ENCODE measurements at regions not wholly inside any gene's neighbourhood (a gene's known extent, or its start where the extent isn't known, plus 50 kb on each side); places are given as distances from the start of the nearest gene placed in this dataset.

GRCh38 chr15:93848490-93848889 is 382.9 kb upstream of the MCTP2 start:
- H3K27me3 ChIP-seq (replicated peaks): no peaks in the 10 kb centered on the region
- H3K36me3 ChIP-seq (replicated peaks): no peaks in the 10 kb centered on the region
- TF ChIP-seq CTCF (IDR thresholded peaks at IDR 0.05; ENCODE audit: low read depth, low read length, missing control alignments): no peak
- no peak overlapping the region for H3K27ac ChIP-seq
- H3K4me3 ChIP-seq (ENCODE audit: low read depth, low read length): no peak overlapping the region
- no peak for DNase-seq
- in situ Hi-C loops (cut with HindIII; ENCODE audit: low pct_ligation_motif_present, low sequenced_read_pairs): no loop called here

- H3K4me3 ChIP-seq (ENCODE audit: low read depth, low read length): no peak overlapping the region
- no peaks in the 10 kb centered on the region for H3K27me3 ChIP-seq (replicated peaks)
- TF ChIP-seq CTCF (IDR thresholded peaks at IDR 0.05; ENCODE audit: low read depth, low read length, missing control alignments): no peak
- no peak for DNase-seq
- no peaks in the 10 kb centered on the region for H3K36me3 ChIP-seq (replicated peaks)
- H3K27ac ChIP-seq: no peak overlapping the region
- in situ Hi-C loops (cut with HindIII; ENCODE audit: low pct_ligation_motif_present, low sequenced_read_pairs): no loop called here
Observed at GRCh38 chr15:93848076-93848475, 383.3 kb upstream of the MCTP2 start.

GRCh38 chr15:93846148-93846547 is 385.2 kb upstream of the MCTP2 start:
- TF ChIP-seq CTCF (IDR thresholded peaks at IDR 0.05; ENCODE audit: low read depth, low read length, missing control alignments): no peak
- H3K4me3 ChIP-seq (ENCODE audit: low read depth, low read length): no peak overlapping the region

GRCh38 chr15:93837450-93837849 is 393.9 kb upstream of the MCTP2 start:
- TF ChIP-seq CTCF (IDR thresholded peaks at IDR 0.05; ENCODE audit: low read depth, low read length, missing control alignments): no peak
- H3K36me3 ChIP-seq (replicated peaks): no peaks in the 10 kb centered on the region
- in situ Hi-C loops (cut with HindIII; ENCODE audit: low pct_ligation_motif_present, low sequenced_read_pairs): no loop called here
- H3K27ac ChIP-seq: no peak overlapping the region
- no peaks in the 10 kb centered on the region for H3K27me3 ChIP-seq (replicated peaks)
- no peak for DNase-seq
- H3K4me3 ChIP-seq (ENCODE audit: low read depth, low read length): no peak overlapping the region

More at GRCh38 chr15:93846148-93846547, 385.2 kb upstream of the MCTP2 start:
- Histone ChIP-seq H3K27me3 (replicated peaks) (no peaks in the 10 kb centered on the region), H3K36me3 (replicated peaks) (no peaks in the 10 kb centered on the region), H3K27ac (no peak overlapping the region)
- no peak for DNase-seq
- in situ Hi-C loops (cut with HindIII; ENCODE audit: low pct_ligation_motif_present, low sequenced_read_pairs): no loop called here

- no peak overlapping the region for H3K4me3 ChIP-seq (ENCODE audit: low read depth, low read length)
- no peaks in the 10 kb centered on the region for H3K27me3 ChIP-seq (replicated peaks)
- H3K27ac ChIP-seq: no peak overlapping the region
- in situ Hi-C loops (cut with HindIII; ENCODE audit: low pct_ligation_motif_present, low sequenced_read_pairs): no loop called here
- no peak for TF ChIP-seq CTCF (IDR thresholded peaks at IDR 0.05; ENCODE audit: low read depth, low read length, missing control alignments)
- DNase-seq: no peak
- H3K36me3 ChIP-seq (replicated peaks): no peaks in the 10 kb centered on the region
Observed at GRCh38 chr15:93835344-93835743, 396.0 kb upstream of the MCTP2 start.

GRCh38 chr15:93831641-93832040 is 399.7 kb upstream of the MCTP2 start:
- no peaks in the 10 kb centered on the region for H3K27me3 ChIP-seq (replicated peaks)
- in situ Hi-C loops (cut with HindIII; ENCODE audit: low pct_ligation_motif_present, low sequenced_read_pairs): no loop called here
- H3K36me3 ChIP-seq (replicated peaks): no peaks in the 10 kb centered on the region
- no peak overlapping the region for H3K4me3 ChIP-seq (ENCODE audit: low read depth, low read length)
- DNase-seq: no peak
- TF ChIP-seq CTCF (IDR thresholded peaks at IDR 0.05; ENCODE audit: low read depth, low read length, missing control alignments): no peak
- no peak overlapping the region for H3K27ac ChIP-seq

Measured in brain microvascular endothelial cell (primary cell).